ENCODE measurements at regions not wholly inside any gene's neighbourhood (a gene's known extent, or its start where the extent isn't known, plus 50 kb on each side); places are given as distances from the start of the nearest gene placed in this dataset.

DNA sequence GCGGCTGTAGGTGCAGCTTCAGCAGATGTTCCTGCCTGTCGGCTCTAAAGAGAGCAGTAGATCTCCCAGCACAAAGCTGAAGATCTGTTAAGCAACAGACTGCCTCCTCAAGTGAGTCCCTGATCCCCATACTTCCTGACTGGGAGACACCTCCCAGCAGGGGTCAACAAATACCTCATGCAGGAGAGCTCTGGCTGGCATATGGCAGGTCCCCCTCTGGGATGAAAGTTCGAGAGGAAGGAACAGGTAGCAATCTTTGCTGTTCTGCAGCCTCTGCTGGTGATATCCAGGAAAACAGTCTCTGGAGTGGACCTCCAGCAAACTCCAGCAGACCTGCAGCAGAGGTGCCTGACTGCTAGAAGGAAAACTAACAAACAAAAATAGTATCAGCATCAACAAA is 337.1 kb upstream of the USP15 start:
- Histone ChIP-seq H2AFZ (ENCODE audit: low read depth, low read length, severe bottlenecking) (no peak overlapping the region), H3K4me2 (ENCODE audit: low read depth, low read length, poor library complexity, severe bottlenecking) (no peak overlapping the region), H3K4me3 (ENCODE audit: insufficient read depth, low read length, poor library complexity, severe bottlenecking) (no peak overlapping the region), H3F3A (ENCODE audit: insufficient read depth) (no peaks in the 10 kb centered on the region), H3K27ac (ENCODE audit: low read depth, low read length) (no peak overlapping the region), H3K36me3 (ENCODE audit: low read length) (no peaks in the 10 kb centered on the region), H3K9me3 (ENCODE audit: insufficient read depth, low read length) (no peaks in the 10 kb centered on the region), H4K20me1 (ENCODE audit: low read depth, low read length) (no peaks in the 10 kb centered on the region), H3K9me2 (replicated peaks; ENCODE audit: insufficient read depth, low read length) (no peaks in the 10 kb centered on the region), H3K79me2 (ENCODE audit: insufficient read depth, low read length) (no peaks in the 10 kb centered on the region), H3K27me3 (ENCODE audit: low read length) (no peaks in the 10 kb centered on the region), H3K9ac (ENCODE audit: low read length) (no peak overlapping the region)
- TF ChIP-seq CTCF (IDR thresholded peaks at IDR 0.05; ENCODE audit: insufficient read depth, low read length, poor library complexity, severe bottlenecking) (no peak), EZH2phosphoT487 (conservative IDR thresholded peaks at IDR 0.05; ENCODE audit: low read length) (no peak)

DNA sequence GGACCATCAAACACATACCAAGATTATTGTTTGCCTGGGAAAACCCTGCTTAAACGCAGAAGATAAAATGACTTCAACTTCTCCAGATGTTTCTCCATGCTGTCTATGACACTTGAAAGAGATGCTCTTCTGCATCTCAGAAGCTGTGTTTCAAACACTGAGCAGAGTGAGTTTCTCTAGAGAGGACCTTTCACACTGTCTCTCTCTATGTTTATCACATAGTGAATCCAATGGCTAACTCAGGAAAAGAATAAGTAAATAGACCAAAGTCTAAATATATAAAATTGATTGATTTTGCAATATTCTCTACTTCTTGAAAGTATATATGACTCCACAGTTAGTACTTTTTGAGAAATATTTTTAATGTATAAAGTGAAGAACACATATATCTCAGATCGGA is 325.6 kb upstream of the USP15 start:
- Histone ChIP-seq H3K4me3 (ENCODE audit: insufficient read depth, low read length, poor library complexity, severe bottlenecking) (no peak overlapping the region), H3K4me2 (ENCODE audit: low read depth, low read length, poor library complexity, severe bottlenecking) (no peak overlapping the region), H4K20me1 (ENCODE audit: low read depth, low read length) (no peaks in the 10 kb centered on the region), H3K9me3 (ENCODE audit: insufficient read depth, low read length) (no peaks in the 10 kb centered on the region), H3K27me3 (ENCODE audit: low read length) (no peaks in the 10 kb centered on the region), H3K9me2 (replicated peaks; ENCODE audit: insufficient read depth, low read length) (no peaks in the 10 kb centered on the region), H3K79me2 (ENCODE audit: insufficient read depth, low read length) (no peaks in the 10 kb centered on the region), H2AFZ (ENCODE audit: low read depth, low read length, severe bottlenecking) (no peak overlapping the region), H3K27ac (ENCODE audit: low read depth, low read length) (no peak overlapping the region), H3F3A (ENCODE audit: insufficient read depth) (no peaks in the 10 kb centered on the region), H3K9ac (ENCODE audit: low read length) (no peak overlapping the region), H3K36me3 (ENCODE audit: low read length) (no peaks in the 10 kb centered on the region)
- no peak for TF ChIP-seq CTCF (IDR thresholded peaks at IDR 0.05; ENCODE audit: insufficient read depth, low read length, poor library complexity, severe bottlenecking)
- TF ChIP-seq EZH2phosphoT487 (conservative IDR thresholded peaks at IDR 0.05; ENCODE audit: low read length), result no peak

- no peak for TF ChIP-seq CTCF (IDR thresholded peaks at IDR 0.05; ENCODE audit: insufficient read depth, low read length, poor library complexity, severe bottlenecking)
- no peak for TF ChIP-seq EZH2phosphoT487 (conservative IDR thresholded peaks at IDR 0.05; ENCODE audit: low read length)
- H4K20me1 ChIP-seq (ENCODE audit: low read depth, low read length), result no peaks in the 10 kb centered on the region
- no peaks in the 10 kb centered on the region for H3K9me2 ChIP-seq (replicated peaks; ENCODE audit: insufficient read depth, low read length)
- H3K9me3 ChIP-seq (ENCODE audit: insufficient read depth, low read length), result no peaks in the 10 kb centered on the region
- H3K27ac ChIP-seq (ENCODE audit: low read depth, low read length), result no peak overlapping the region
- H3K9ac ChIP-seq (ENCODE audit: low read length), result no peak overlapping the region
- no peaks in the 10 kb centered on the region for H3K79me2 ChIP-seq (ENCODE audit: insufficient read depth, low read length)
- no peak overlapping the region for H2AFZ ChIP-seq (ENCODE audit: low read depth, low read length, severe bottlenecking)
- no peak overlapping the region for H3K4me2 ChIP-seq (ENCODE audit: low read depth, low read length, poor library complexity, severe bottlenecking)
- no peaks in the 10 kb centered on the region for H3F3A ChIP-seq (ENCODE audit: insufficient read depth)
- H3K4me3 ChIP-seq (ENCODE audit: insufficient read depth, low read length, poor library complexity, severe bottlenecking), result no peak overlapping the region
- H3K36me3 ChIP-seq (ENCODE audit: low read length), result no peaks in the 10 kb centered on the region
- H3K27me3 ChIP-seq (ENCODE audit: low read length), result no peaks in the 10 kb centered on the region
Measured at GRCh38 chr12:61939977-61940376, 320.2 kb upstream of the USP15 start.

DNA sequence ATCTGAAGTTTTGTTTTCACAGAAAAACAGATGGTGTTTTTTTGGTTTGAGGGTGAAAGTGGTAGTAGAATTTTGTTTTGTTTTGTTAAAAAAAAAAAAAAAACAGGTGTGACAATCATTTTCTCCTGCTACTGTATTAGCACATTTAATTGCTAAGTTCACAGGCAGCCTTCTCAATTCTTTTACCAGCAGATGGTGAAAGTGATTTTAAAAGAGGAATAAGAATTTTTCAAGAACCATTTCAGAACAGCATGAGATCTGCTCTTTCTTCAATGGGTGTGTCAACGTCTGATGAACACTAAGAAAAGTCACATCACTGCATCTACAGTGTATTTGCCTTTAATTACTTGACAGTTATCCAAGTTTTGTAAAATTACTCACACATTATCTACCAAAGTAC is 303.7 kb upstream of the USP15 start:
- Histone ChIP-seq H3K79me2 (ENCODE audit: insufficient read depth, low read length) (no peaks in the 10 kb centered on the region), H3K9me3 (ENCODE audit: insufficient read depth, low read length) (no peaks in the 10 kb centered on the region), H3K27ac (ENCODE audit: low read depth, low read length) (no peak overlapping the region), H3F3A (ENCODE audit: insufficient read depth) (no peaks in the 10 kb centered on the region), H4K20me1 (ENCODE audit: low read depth, low read length) (no peaks in the 10 kb centered on the region), H3K4me3 (ENCODE audit: insufficient read depth, low read length, poor library complexity, severe bottlenecking) (no peak overlapping the region), H3K36me3 (ENCODE audit: low read length) (no peaks in the 10 kb centered on the region), H3K9me2 (replicated peaks; ENCODE audit: insufficient read depth, low read length) (no peaks in the 10 kb centered on the region), H3K9ac (ENCODE audit: low read length) (no peak overlapping the region), H3K4me2 (ENCODE audit: low read depth, low read length, poor library complexity, severe bottlenecking) (no peak overlapping the region), H2AFZ (ENCODE audit: low read depth, low read length, severe bottlenecking) (no peak overlapping the region), H3K27me3 (ENCODE audit: low read length) (no peaks in the 10 kb centered on the region)
- no peak for TF ChIP-seq EZH2phosphoT487 (conservative IDR thresholded peaks at IDR 0.05; ENCODE audit: low read length)
- TF ChIP-seq CTCF (IDR thresholded peaks at IDR 0.05; ENCODE audit: insufficient read depth, low read length, poor library complexity, severe bottlenecking), result no peak
